ENCODE measurements at regions not wholly inside any gene's neighbourhood (a gene's known extent, or its start where the extent isn't known, plus 50 kb on each side); places are given as distances from the start of the nearest gene placed in this dataset.
A peak's percentile ranks its signal among the peaks of the same experiment; 100 is the strongest.

DNA sequence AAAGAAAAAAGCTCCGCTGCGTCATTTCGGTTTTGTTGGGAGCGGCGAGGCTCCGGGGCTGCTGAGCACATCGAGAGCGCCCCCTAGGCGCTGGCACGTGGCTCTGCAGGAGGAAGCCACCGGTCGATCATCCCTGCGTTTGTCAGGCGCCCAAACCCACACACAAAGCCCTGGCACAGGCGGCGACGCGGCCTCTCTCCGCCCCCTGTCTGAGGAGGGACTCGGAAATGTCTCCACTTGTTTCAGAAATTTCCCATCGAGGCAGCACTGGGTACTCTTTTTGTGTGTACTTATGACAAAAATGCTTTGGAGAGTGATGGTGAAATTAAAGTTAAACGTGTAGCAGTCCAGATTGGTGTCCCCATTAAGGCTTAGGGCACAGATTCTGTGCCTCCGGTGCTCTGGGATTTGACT lies 407.3 kb upstream of the ONECUT1 start:
- Histone ChIP-seq H3K79me2 (ENCODE audit: control insufficient read depth, insufficient read depth, low read length) (no peaks in the 10 kb centered on the region), H3K9ac (ENCODE audit: insufficient read depth in 1 of 2, low read depth in 2 of 2, low read length in 2 of 2) (no peak overlapping the region), H3K36me3 (ENCODE audit: control insufficient read depth, insufficient read depth, low read length) (no peaks in the 10 kb centered on the region), H3K9me1 (ENCODE audit: control insufficient read depth, insufficient read depth, low read length) (no peaks in the 10 kb centered on the region), H3K4me3 (no peak overlapping the region), H2AFZ (ENCODE audit: low read depth, low read length) (no peak overlapping the region), H3K9me3 (replicated peaks; ENCODE audit: control insufficient read depth, insufficient read depth, low read depth, low read length) (no peaks in the 10 kb centered on the region; the same call in 1 of the 2 replicates), H3K27me3 (ENCODE audit: control insufficient read depth in 2 of 2, insufficient read depth in 2 of 2, low read length in 2 of 2) (no peaks in the 10 kb centered on the region), H4K20me1 (replicated peaks; ENCODE audit: control insufficient read depth, insufficient read depth, low read length) (no peaks in the 10 kb centered on the region), H3K4me1 (replicated peaks in 1 of 2; ENCODE audit: control insufficient read depth in 2 of 2, insufficient read depth in 2 of 2, low read length in 2 of 2) (no peaks in the 10 kb centered on the region), H3K27ac (ENCODE audit: extremely low read depth, low read depth, low read length) (no peak overlapping the region), H3K4me2 (ENCODE audit: insufficient read depth, low read length) (no peak overlapping the region)
- POLR2A ChIA-PET: no interaction called here
- CTCF ChIA-PET (ENCODE audit: low intra/inter-chr PET ratio): interaction anchor here (0.7 to 1.4 kb wide), 2 partner anchors 417 to 1694 kb away, joined by 3 to 4 read pairs; no protein-coding TSS in a partner anchor
- WGBS (ENCODE audit: insufficient coverage, low coverage, missing lambda C conversion rate): under 1% methylated on average over 20 of the region's 23 CpGs
- ATAC-seq (peak; percentile 89), DNase-seq (ENCODE audit: extremely low read depth in 1 of 4, low spot score in 3 of 4) (peak; percentile 56 to 65 (median 63)), FAIRE-seq (peak; percentile 46)
- intact Hi-C loops (cut with micrococcal nuclease) (loop anchor here (2.0 kb wide), 1 partner anchor 417 kb away; no protein-coding TSS in a partner anchor), in situ Hi-C loops (cut with MboI) (loop anchor here (10.0 to 25.0 kb wide), 2 partner anchors 423 to 935 kb away; no protein-coding TSS in a partner anchor)
- BruUV-seq (replicated peaks): no TSS peak
- TF ChIP-seq DLX4 (CRISPR knock-in tag; IDR thresholded peaks at IDR 0.05): no peak
- TF ChIP-seq MCM2 (IDR thresholded peaks at IDR 0.05; ENCODE audit: low read depth): no peak
- peak; percentile 71 to 72; a peak in 2 of 4 replicates for TF ChIP-seq TEAD1 (CRISPR knock-in tag; IDR thresholded peaks at IDR 0.05)
- TF ChIP-seq ZNF347 (CRISPR knock-in tag; IDR thresholded peaks at IDR 0.05; ENCODE audit: low read depth): no peak
- no peak for TF ChIP-seq ZNF318 (IDR thresholded peaks at IDR 0.05; ENCODE audit: borderline replicate concordance in 1 of 2, low read depth in 1 of 2)
- TF ChIP-seq ZNF561 (CRISPR knock-in tag; conservative IDR thresholded peaks at IDR 0.05): no peak
- TF ChIP-seq MNT (conservative IDR thresholded peaks at IDR 0.05): peak; percentile 27 to 40; a peak in 1 of 4 replicates
- no peak for TF ChIP-seq BHLHE40 (IDR thresholded peaks at IDR 0.05; ENCODE audit: low read length)
- no peak for TF ChIP-seq ZC3H8 (IDR thresholded peaks at IDR 0.05)
